ENCODE measurements at regions not wholly inside any gene's neighbourhood (a gene's known extent, or its start where the extent isn't known, plus 50 kb on each side); places are given as distances from the start of the nearest gene placed in this dataset.

- Histone ChIP-seq H3K27me3 (ENCODE audit: low read depth) (peaks cover 62% of the 10 kb centered on the region), H3K4me3 (no peak overlapping the region), H3K9me3 (replicated peaks) (no peaks in the 10 kb centered on the region), H3K4me1 (no peaks in the 10 kb centered on the region), H3K27ac (replicated peaks) (no peak overlapping the region), H3K36me3 (no peaks in the 10 kb centered on the region)
- intact Hi-C loops (cut with micrococcal nuclease) = no loop called here
- DNase-seq = no peak
- TF ChIP-seq CTCF (IDR thresholded peaks at IDR 0.05; ENCODE audit: borderline replicate concordance) = no peak
Measured at GRCh38 chr10:111222961-111223360, 146.1 kb downstream of the ADRA2A start.

GRCh38 chr10:111231779-111232178, 154.9 kb downstream of the ADRA2A start:
- Histone ChIP-seq H3K27ac (replicated peaks) (no peak overlapping the region), H3K4me3 (no peak overlapping the region), H3K27me3 (ENCODE audit: low read depth) (peaks cover 46% of the 10 kb centered on the region), H3K36me3 (no peaks in the 10 kb centered on the region), H3K9me3 (replicated peaks) (peaks cover 7% of the 10 kb centered on the region), H3K4me1 (no peaks in the 10 kb centered on the region)
- intact Hi-C loops (cut with micrococcal nuclease) = no loop called here
- TF ChIP-seq CTCF (IDR thresholded peaks at IDR 0.05; ENCODE audit: borderline replicate concordance) = no peak
- no peak for DNase-seq

- DNase-seq = no peak
Measured at GRCh38 chr10:111233439-111233838, 156.6 kb downstream of the ADRA2A start.

GRCh38 chr10:111234234-111234913, 157.5 kb downstream of the ADRA2A start:
- no peaks in the 10 kb centered on the region for H3K36me3 ChIP-seq
- H3K9me3 ChIP-seq (replicated peaks) = no peaks in the 10 kb centered on the region
- H3K27me3 ChIP-seq (ENCODE audit: low read depth) = peaks cover 46% of the 10 kb centered on the region
- no peak for TF ChIP-seq CTCF (IDR thresholded peaks at IDR 0.05; ENCODE audit: borderline replicate concordance)
- no peak for DNase-seq
- no peak overlapping the region for H3K4me3 ChIP-seq
- intact Hi-C loops (cut with micrococcal nuclease) = no loop called here
- H3K4me1 ChIP-seq = no peaks in the 10 kb centered on the region
- H3K27ac ChIP-seq (replicated peaks) = no peak overlapping the region

More at GRCh38 chr10:111233439-111233838, 156.6 kb downstream of the ADRA2A start:
- intact Hi-C loops (cut with micrococcal nuclease) = no loop called here
- H3K36me3 ChIP-seq = no peaks in the 10 kb centered on the region
- H3K4me1 ChIP-seq = no peaks in the 10 kb centered on the region
- no peak overlapping the region for H3K4me3 ChIP-seq
- TF ChIP-seq CTCF (IDR thresholded peaks at IDR 0.05; ENCODE audit: borderline replicate concordance) = no peak
- peaks cover 46% of the 10 kb centered on the region for H3K27me3 ChIP-seq (ENCODE audit: low read depth)
- H3K9me3 ChIP-seq (replicated peaks) = peaks cover 4% of the 10 kb centered on the region
- H3K27ac ChIP-seq (replicated peaks) = no peak overlapping the region

- Histone ChIP-seq H3K4me3 (no peak overlapping the region), H3K36me3 (no peaks in the 10 kb centered on the region), H3K27me3 (ENCODE audit: low read depth) (peaks cover 46% of the 10 kb centered on the region), H3K27ac (replicated peaks) (no peak overlapping the region), H3K4me1 (no peaks in the 10 kb centered on the region), H3K9me3 (replicated peaks) (no peaks in the 10 kb centered on the region)
- intact Hi-C loops (cut with micrococcal nuclease) = no loop called here
- TF ChIP-seq CTCF (IDR thresholded peaks at IDR 0.05; ENCODE audit: borderline replicate concordance) = no peak
- DNase-seq = no peak
Measured at GRCh38 chr10:111234914-111235302, 158.1 kb downstream of the ADRA2A start.
